Activated CD4-positive, CD25-positive, alpha-beta regulatory T cell treated with anti-CD3 and anti-CD28 coated beads, Interleukin-2, amount 50 U/mL, for 72 hours (primary cell): ENCODE measurements at regions not wholly inside any gene's neighbourhood (a gene's known extent, or its start where the extent isn't known, plus 50 kb on each side); places are given as distances from the start of the nearest gene placed in this dataset.

Source experiments
- DNase-seq: peaks from one replicate; pipeline ENCODE4 v3.0.0; 2021

- DNase-seq: no peak
Observed at GRCh38 chr1:195328102-195328501, 1280.1 kb downstream of the KCNT2 start.

GRCh38 chr1:195327361-195327760 is 1280.9 kb downstream of the KCNT2 start:
- no peak for DNase-seq

- no peak for DNase-seq
Observed at GRCh38 chr1:195326325-195326724, 1281.9 kb downstream of the KCNT2 start.

GRCh38 chr1:195325181-195325580 is 1283.1 kb downstream of the KCNT2 start:
- no peak for DNase-seq

GRCh38 chr1:195306281-195306680 is 1302.0 kb downstream of the KCNT2 start:
- no peak for DNase-seq

DNA sequence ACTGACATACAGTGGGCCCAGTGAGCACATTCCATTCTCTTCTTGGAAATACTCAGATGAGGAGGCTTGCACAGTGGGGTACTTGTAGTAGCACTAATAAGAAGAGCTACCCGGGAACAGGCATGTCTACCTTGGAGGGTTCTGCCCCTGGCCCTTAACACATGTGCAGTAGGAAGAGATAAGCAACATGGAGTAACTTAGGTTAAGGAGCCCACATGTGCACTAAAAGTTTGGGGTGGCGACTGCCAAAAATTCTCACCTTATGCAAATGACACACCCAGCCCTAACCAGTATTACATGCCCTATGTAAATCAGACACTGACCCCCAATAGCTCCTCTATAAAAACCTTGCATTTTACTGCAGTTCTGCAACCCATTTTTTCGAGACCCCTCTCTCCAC is 1313.3 kb downstream of the KCNT2 start:
- DNase-seq: no peak

- DNase-seq: no peak
Observed at GRCh38 chr1:195278644-195279043, 1329.6 kb downstream of the KCNT2 start.

- no peak for DNase-seq
Observed at GRCh38 chr1:195275710-195276109, 1332.5 kb downstream of the KCNT2 start.

DNA sequence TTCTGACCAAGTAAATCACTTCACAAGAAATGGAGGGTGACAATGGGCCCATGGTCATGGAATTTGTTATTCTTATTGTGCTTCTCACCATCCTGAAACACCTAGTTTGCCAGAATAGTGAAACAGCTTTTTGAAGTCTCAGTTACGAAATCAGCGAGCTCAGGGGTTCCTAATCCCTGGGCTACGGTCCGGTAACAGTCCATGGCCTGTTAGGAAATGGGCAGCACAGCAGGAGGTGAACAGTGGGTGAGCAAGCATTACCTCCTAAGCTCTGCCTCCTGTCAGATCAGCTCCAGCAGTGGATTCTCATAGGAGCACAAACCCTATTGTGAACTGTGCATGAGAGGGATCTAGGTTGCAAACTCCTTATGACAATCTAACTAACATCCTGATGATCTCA is 1356.3 kb downstream of the KCNT2 start:
- DNase-seq: no peak

DNA sequence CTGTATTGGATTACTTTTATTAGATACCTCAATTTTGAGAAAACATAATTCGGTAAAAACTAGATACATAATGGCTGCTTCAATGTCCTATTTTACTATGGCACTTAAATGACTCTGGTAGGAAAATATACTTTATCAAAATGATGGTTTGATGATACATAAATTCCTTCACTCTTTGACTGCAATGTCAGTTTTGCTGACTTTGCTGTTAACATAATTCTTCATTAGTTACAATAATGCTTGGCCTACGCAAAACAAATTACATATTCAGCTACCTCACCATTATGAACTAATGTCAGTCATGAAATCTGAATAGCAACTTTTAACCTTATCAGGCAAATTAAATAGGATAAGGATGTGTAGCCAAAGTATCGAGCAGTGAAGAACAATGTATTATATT is 1364.7 kb downstream of the KCNT2 start:
- DNase-seq: no peak

DNA sequence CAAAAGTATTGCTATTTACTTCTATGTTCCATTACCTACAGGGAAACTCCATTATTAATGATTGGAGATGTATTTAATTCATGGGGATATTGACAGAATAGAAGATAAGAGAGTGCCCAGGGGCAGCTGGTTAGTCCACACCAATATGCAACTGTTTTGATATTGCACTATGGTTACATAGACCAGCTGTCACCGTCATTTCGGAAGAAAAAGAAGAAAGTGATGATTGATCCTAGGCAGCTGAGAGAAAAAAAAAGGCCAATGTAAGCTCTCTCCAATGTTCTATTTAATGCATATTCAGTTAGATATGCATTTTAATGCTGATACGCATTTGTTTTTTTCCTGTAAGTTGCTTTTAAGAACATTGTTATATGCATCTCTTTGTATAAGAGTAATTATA is 1367.2 kb downstream of the KCNT2 start:
- DNase-seq: no peak

DNA sequence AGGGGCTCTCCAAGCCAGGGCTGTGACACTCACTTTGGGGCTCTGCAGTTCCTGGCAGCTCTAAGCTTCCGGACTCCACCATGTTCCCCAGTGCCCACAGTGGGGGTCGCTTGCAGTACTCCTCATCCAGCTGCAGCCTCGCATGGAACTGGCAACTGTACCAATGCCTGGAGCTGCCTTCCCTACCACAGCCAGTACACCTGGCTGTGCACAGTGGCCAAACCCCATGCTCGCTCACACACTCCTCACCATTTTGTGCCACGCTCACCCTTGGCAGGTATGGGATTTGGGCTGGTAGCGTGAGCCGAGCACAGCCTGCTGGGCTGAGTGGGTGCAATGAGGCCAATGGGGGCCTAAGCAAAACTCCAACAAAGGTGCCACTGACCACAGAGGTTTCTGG is 1369.9 kb downstream of the KCNT2 start:
- DNase-seq: no peak

- DNase-seq: no peak
Observed at GRCh38 chr1:195236991-195237889, 1371.0 kb downstream of the KCNT2 start.

DNA sequence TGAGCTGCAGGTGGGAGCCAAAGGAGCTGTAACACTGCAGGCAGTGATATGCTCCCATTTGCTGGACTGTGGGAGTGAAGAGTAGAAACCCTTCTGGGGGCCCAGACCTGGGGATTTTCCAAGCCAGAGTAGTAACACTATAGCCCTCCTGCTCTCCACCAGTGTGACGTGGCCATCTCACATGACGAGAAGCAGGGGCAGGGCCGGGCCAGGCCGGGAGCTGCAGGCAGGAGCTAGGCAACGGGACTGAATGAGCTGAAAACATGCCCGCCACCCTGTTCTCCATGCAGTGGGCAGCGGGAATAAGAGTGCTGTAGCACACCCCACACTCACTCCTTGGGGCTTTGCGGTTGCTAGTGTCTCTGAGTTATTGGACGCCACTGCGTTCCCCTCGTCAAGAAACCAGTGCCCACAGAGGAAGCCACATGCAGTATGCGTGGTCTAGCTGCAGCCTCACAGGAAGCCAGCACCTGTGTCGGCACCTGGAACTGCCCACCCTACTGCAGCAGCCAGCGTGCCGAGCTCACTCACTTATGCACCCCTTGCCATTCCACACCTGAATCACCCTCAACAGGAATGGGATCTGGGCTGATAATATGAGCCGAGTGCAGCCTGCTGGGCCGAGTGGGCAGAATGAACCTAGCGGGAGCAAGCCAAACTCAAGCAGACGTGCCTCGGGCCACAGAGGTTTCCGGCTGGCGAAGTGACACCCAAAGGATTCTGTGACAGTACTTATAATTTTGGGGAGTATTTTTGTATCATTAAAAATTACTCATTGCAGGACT is 1389.6 kb downstream of the KCNT2 start:
- DNase-seq: no peak

- DNase-seq: no peak
Observed at GRCh38 chr1:195202241-195202640, 1406.0 kb downstream of the KCNT2 start.

- no peak for DNase-seq
Observed at GRCh38 chr1:195200772-195201171, 1407.5 kb downstream of the KCNT2 start.

GRCh38 chr1:195197116-195197515 is 1411.1 kb downstream of the KCNT2 start:
- DNase-seq: no peak

DNA sequence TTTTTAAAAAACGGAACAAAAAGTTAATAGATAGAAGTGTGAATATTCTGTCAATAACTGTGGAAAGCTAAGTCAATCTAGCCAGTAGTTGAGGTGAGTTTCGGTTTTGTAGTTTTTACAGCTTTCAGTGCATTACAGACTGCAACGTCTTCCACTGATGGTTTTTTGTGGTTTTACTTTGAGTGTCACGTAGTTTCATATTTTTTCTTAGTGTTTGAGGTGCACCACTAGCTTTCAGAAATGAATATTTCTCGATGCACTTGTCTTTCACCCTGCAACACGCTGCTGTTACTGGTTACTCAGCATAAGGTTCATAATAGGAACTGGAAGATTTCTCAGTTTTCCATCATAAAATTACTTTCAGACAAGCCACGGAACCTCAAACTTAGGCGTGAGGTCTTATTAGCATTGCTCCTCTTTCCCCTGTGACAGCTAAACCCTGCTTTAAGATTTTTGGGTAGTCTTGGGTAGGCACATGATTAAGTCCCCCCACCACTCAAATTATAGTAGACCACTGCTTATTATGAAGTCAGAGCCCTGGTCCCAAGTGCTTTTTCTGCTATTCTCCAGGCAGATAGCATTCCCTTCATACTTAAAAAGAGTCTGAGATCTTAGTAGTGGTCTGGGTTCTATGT is 1412.7 kb downstream of the KCNT2 start:
- DNase-seq: no peak

DNA sequence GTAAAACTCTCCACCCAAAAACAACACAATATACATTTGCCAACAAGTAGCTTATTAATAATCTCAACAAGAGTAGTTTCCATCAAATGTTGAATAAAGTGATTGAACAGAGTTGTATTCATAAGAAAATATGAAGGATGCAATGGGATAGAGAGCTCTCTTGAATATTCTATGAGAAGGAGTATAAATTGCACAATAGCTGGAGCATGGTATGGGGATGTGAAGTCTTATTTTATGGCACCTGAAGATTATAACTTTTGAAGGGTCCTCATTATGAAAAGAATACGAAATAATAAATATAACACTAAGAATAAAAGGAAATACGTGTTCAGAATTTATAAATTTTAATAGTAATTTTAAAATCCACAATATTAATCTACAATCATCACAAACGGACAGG is 1415.1 kb downstream of the KCNT2 start:
- no peak for DNase-seq

GRCh38 chr1:195188821-195189220 is 1419.4 kb downstream of the KCNT2 start:
- DNase-seq: no peak

DNA sequence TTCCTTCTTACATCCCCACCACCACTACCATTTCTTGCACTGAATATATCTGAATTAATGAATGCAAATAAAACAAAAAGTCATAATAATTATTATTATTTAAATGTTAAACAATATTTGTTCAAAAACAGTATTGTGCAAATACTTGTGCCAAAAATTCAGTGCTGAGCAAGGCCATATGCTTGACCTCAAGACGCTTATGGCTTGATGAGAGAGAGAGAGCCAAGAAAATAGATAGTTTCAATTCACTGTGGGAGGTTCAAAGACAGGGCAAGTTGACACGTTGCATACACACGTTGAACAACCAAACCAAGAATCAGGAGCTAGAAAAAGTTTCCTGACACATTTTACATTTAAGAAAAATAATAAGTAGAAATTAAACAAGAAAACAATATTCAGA is 1421.7 kb downstream of the KCNT2 start:
- no peak for DNase-seq

- no peak for DNase-seq
Observed at GRCh38 chr1:195185736-195186135, 1422.5 kb downstream of the KCNT2 start.

GRCh38 chr1:195185321-195185720 is 1422.9 kb downstream of the KCNT2 start:
- no peak for DNase-seq

- no peak for DNase-seq
Observed at GRCh38 chr1:195173753-195174152, 1434.5 kb downstream of the KCNT2 start.
